HFFc6 (cell line): ENCODE measurements at regions not wholly inside any gene's neighbourhood (a gene's known extent, or its start where the extent isn't known, plus 50 kb on each side); places are given as distances from the start of the nearest gene placed in this dataset.

ENCODE experiments used
- DNase-seq: peaks from one replicate; pipeline ENCODE4 v3.0.0-alpha.2; 2018
- H3K27ac Mint-ChIP-seq: 2 replicates; pipeline ENCODE4 v1.8.0; 2020; ENCODE audit warnings: mild to moderate bottlenecking, mixed read lengths
- H3K27me3 Mint-ChIP-seq: 2 replicates; pipeline ENCODE4 v1.8.0; 2021; ENCODE audit warnings: mild to moderate bottlenecking, moderate library complexity, mixed read lengths; ENCODE audit not compliant: insufficient read depth
- H3K36me3 Mint-ChIP-seq: 2 replicates; pipeline ENCODE4 v1.8.0; 2021; ENCODE audit warnings: low read depth, mixed read lengths
- H3K4me1 Mint-ChIP-seq: 2 replicates; pipeline ENCODE4 v1.8.0; 2020; ENCODE audit warnings: low read depth, mixed read lengths
- H3K4me3 Mint-ChIP-seq: 2 replicates; pipeline ENCODE4 v1.8.0; 2020; ENCODE audit warnings: mild to moderate bottlenecking, moderate library complexity, mixed read lengths
- H3K9me3 Mint-ChIP-seq: 2 replicates; pipeline ENCODE4 v1.8.0; 2020; ENCODE audit warnings: mild to moderate bottlenecking, mixed read lengths
- CTCF ChIP-seq: fragments of 200-600 bp; sonication (generic); IDR thresholded peaks from 2 replicates; pipeline ENCODE4 v1.5.0; 2021; ENCODE audit warnings: antibody characterized with exemption, mild to moderate bottlenecking

GRCh38 chr2:144088863-144089262 is 431.1 kb downstream of the ZEB2 start:
- Mint-ChIP-seq H3K27me3 (no peaks in the 10 kb centered on the region), H3K27ac (no peak overlapping the region), H3K9me3 (no peaks in the 10 kb centered on the region), H3K4me1 (peaks cover 57% of the 10 kb centered on the region), H3K4me3 (no peak overlapping the region), H3K36me3 (peaks cover 10% of the 10 kb centered on the region)
- no peak for TF ChIP-seq CTCF
- no peak for DNase-seq

DNA sequence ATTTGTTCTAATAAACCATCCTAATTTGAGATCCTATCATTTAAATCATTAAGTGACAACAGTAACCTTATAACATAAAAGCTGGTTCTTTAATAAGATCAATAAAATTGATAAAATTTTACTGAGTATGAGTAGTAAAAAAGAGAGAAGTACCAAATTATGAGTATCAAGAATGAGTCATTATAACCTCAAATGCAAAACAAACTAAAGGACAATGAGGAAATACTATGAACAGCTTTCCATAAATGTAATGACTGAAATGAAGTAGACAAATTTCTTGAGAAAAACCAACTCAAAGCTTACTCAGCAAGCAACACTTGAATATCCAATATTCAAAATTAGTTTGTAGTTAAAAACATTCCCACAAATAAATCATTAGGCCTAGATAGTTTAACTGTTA is 433.0 kb downstream of the ZEB2 start:
- peak overlapping the region; percentile 41 for H3K27ac Mint-ChIP-seq
- peaks cover 8% of the 10 kb centered on the region; the same call in 1 of the 2 replicates for H3K36me3 Mint-ChIP-seq
- H3K27me3 Mint-ChIP-seq: no peaks in the 10 kb centered on the region; the same call in 1 of the 2 replicates
- H3K4me1 Mint-ChIP-seq: peaks cover 76% of the 10 kb centered on the region
- no peaks in the 10 kb centered on the region for H3K9me3 Mint-ChIP-seq
- peak overlapping the region; percentile 44; the same call in 1 of the 2 replicates for H3K4me3 Mint-ChIP-seq
- no peak for TF ChIP-seq CTCF
- no peak for DNase-seq

DNA sequence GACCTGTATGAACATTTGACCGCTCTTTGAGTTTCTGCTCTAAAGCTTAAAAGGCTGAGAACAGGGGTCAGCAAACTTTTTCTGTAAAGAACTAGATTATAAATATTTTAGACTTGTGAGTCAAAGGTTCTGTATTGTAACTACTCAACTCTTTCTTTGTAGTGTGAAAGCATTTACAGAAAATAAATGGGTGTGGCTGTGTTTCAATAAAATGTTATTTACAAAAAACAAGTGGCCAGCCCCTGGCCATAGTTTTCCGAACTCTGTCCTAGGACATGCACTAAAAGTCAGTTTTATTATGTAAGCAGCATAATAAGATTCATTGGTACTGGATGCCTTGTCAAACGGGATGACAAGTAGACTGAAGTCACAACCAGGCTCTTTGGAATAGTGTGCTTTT is 434.9 kb downstream of the ZEB2 start:
- H3K4me1 Mint-ChIP-seq: peaks cover 95% of the 10 kb centered on the region
- DNase-seq: peak; percentile 6
- no peaks in the 10 kb centered on the region for H3K9me3 Mint-ChIP-seq
- no peaks in the 10 kb centered on the region; the same call in 1 of the 2 replicates for H3K27me3 Mint-ChIP-seq
- no peak overlapping the region for H3K4me3 Mint-ChIP-seq
- peaks cover 8% of the 10 kb centered on the region; the same call in 1 of the 2 replicates for H3K36me3 Mint-ChIP-seq
- no peak for TF ChIP-seq CTCF
- H3K27ac Mint-ChIP-seq: peak overlapping the region; percentile 88

- Mint-ChIP-seq H3K27ac (peak overlapping the region; percentile 88), H3K9me3 (no peaks in the 10 kb centered on the region), H3K27me3 (no peaks in the 10 kb centered on the region; the same call in 1 of the 2 replicates), H3K36me3 (peaks cover 4% of the 10 kb centered on the region; the same call in 1 of the 2 replicates), H3K4me3 (peak overlapping the region; percentile 52; the same call in 1 of the 2 replicates), H3K4me1 (peaks cover 100% of the 10 kb centered on the region)
- TF ChIP-seq CTCF: no peak
- peak; percentile 72 for DNase-seq
Observed at GRCh38 chr2:144084114-144084661, 435.7 kb downstream of the ZEB2 start.

GRCh38 chr2:144083211-144083610 is 436.7 kb downstream of the ZEB2 start:
- no peak for TF ChIP-seq CTCF
- Mint-ChIP-seq H3K4me3 (peak overlapping the region; percentile 52), H3K36me3 (no peaks in the 10 kb centered on the region), H3K4me1 (peaks cover 100% of the 10 kb centered on the region), H3K9me3 (no peaks in the 10 kb centered on the region), H3K27ac (peak overlapping the region; percentile 88), H3K27me3 (no peaks in the 10 kb centered on the region; the same call in 1 of the 2 replicates)
- DNase-seq: peak; percentile 83
